ENCODE measurements at regions not wholly inside any gene's neighbourhood (a gene's known extent, or its start where the extent isn't known, plus 50 kb on each side); places are given as distances from the start of the nearest gene placed in this dataset.

DNA sequence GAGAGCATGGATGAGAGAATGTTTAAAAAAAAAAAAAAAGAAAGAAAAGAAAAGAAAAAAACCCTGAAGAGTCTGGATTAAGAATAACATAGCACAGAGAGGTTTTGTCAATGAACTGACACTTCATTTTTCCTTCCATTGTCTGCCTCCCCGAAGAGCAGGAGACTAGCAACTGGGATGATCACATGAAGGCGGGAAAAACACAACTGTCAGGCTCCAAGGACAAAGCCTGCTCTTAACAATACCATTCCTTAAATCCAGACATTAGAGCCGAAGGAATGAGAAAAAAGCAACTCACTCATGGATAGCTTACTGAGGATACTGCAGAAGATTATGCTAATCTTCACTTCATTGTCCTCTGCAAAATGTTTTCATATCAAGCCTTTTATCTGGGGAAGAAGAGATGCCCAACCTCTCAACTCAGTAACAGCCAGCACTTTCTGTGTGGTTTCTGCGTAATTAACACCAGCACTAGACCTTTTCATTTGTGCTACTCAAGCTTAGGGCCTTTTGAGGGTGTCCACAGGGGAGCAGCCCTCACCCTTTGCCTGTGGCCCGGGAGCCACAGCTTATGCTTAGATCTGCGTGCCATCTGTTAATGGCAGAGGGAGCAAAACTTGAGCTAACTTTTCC is 182.3 kb downstream of the BARHL2 start:
- Histone ChIP-seq H3K27me3 (ENCODE audit: low read depth, low read length) (no peaks in the 10 kb centered on the region), H3K4me3 (ENCODE audit: low read length) (no peak overlapping the region), H3K36me3 (replicated peaks; ENCODE audit: low read depth, low read length) (no peaks in the 10 kb centered on the region), H3K4me1 (ENCODE audit: low read length) (no peaks in the 10 kb centered on the region), H3K9ac (ENCODE audit: low read length) (no peak overlapping the region), H3K27ac (ENCODE audit: low read length) (no peak overlapping the region), H2AFZ (ENCODE audit: low read depth, low read length) (no peak overlapping the region), H3K9me3 (ENCODE audit: insufficient read depth, low read length) (no peaks in the 10 kb centered on the region), H4K20me1 (ENCODE audit: insufficient read depth, low read length) (no peaks in the 10 kb centered on the region), H3K4me2 (ENCODE audit: low read length) (no peak overlapping the region), H3K79me2 (ENCODE audit: low read length) (no peaks in the 10 kb centered on the region)
- TF ChIP-seq, protein P1, sequence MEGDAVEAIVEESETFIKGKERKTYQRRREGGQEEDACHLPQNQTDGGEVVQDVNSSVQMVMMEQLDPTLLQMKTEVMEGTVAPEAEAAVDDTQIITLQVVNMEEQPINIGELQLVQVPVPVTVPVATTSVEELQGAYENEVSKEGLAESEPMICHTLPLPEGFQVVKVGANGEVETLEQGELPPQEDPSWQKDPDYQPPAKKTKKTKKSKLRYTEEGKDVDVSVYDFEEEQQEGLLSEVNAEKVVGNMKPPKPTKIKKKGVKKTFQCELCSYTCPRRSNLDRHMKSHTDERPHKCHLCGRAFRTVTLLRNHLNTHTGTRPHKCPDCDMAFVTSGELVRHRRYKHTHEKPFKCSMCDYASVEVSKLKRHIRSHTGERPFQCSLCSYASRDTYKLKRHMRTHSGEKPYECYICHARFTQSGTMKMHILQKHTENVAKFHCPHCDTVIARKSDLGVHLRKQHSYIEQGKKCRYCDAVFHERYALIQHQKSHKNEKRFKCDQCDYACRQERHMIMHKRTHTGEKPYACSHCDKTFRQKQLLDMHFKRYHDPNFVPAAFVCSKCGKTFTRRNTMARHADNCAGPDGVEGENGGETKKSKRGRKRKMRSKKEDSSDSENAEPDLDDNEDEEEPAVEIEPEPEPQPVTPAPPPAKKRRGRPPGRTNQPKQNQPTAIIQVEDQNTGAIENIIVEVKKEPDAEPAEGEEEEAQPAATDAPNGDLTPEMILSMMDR (IDR thresholded peaks at IDR 0.05; ENCODE audit: low read depth, low read length): no peak
- TF ChIP-seq EZH2phosphoT487 (IDR thresholded peaks at IDR 0.05; ENCODE audit: low read depth): no peak

DNA sequence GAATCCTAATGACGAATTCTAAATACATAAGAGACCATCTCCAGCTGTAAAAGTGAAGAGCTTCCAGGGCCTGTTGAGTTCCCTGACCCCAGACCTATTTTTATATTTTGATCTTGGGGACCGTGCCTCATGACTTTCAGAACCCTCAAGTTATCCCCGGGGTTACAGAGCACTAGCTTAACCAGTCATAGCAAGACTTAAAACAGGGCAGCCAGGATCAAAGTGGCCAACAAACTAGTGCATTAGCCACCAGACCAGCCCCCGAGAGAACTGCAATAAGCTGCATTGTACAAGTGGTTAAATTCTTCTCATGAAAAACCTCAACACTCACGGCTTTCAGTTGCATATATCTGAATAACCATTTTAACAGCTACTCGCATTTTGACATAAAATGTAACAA is 183.0 kb downstream of the BARHL2 start:
- H3K4me2 ChIP-seq (ENCODE audit: low read length): no peak overlapping the region
- no peaks in the 10 kb centered on the region for H3K4me1 ChIP-seq (ENCODE audit: low read length)
- H3K79me2 ChIP-seq (ENCODE audit: low read length): no peaks in the 10 kb centered on the region
- H3K9me3 ChIP-seq (ENCODE audit: insufficient read depth, low read length): no peaks in the 10 kb centered on the region
- H3K27ac ChIP-seq (ENCODE audit: low read length): no peak overlapping the region
- H2AFZ ChIP-seq (ENCODE audit: low read depth, low read length): no peak overlapping the region
- no peak overlapping the region for H3K9ac ChIP-seq (ENCODE audit: low read length)
- H3K4me3 ChIP-seq (ENCODE audit: low read length): no peak overlapping the region
- no peaks in the 10 kb centered on the region for H4K20me1 ChIP-seq (ENCODE audit: insufficient read depth, low read length)
- H3K36me3 ChIP-seq (replicated peaks; ENCODE audit: low read depth, low read length): no peaks in the 10 kb centered on the region
- TF ChIP-seq, protein P1 (IDR thresholded peaks at IDR 0.05; ENCODE audit: low read depth, low read length): no peak
- no peak for TF ChIP-seq EZH2phosphoT487 (IDR thresholded peaks at IDR 0.05; ENCODE audit: low read depth)
- H3K27me3 ChIP-seq (ENCODE audit: low read depth, low read length): no peaks in the 10 kb centered on the region

DNA sequence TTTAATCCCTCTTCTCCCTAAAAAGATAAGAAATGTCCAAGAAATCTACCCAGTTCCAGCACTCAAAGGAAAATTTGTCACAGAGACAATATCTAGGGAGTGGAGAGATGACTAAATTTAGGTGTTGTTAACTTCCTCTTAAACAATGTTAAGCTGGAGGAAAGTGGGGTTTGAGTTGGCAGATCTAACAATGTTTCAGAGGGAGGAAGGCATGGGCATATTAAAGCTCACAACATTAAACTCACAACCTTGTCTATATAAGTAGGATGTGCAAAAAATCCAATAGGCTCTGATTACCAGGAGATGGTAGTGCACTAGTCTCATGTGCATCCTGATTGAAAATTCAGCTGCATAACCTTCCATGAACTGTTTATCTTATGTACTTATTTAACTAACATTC is 190.1 kb downstream of the BARHL2 start:
- TF ChIP-seq EZH2phosphoT487 (IDR thresholded peaks at IDR 0.05; ENCODE audit: low read depth): no peak
- TF ChIP-seq, protein P1 (IDR thresholded peaks at IDR 0.05; ENCODE audit: low read depth, low read length): no peak
- no peak overlapping the region for H3K9ac ChIP-seq (ENCODE audit: low read length)
- H4K20me1 ChIP-seq (ENCODE audit: insufficient read depth, low read length): no peaks in the 10 kb centered on the region
- H3K4me1 ChIP-seq (ENCODE audit: low read length): no peaks in the 10 kb centered on the region
- no peak overlapping the region for H3K4me2 ChIP-seq (ENCODE audit: low read length)
- H3K4me3 ChIP-seq (ENCODE audit: low read length): no peak overlapping the region
- H3K79me2 ChIP-seq (ENCODE audit: low read length): no peaks in the 10 kb centered on the region
- H3K27ac ChIP-seq (ENCODE audit: low read length): no peak overlapping the region
- no peaks in the 10 kb centered on the region for H3K27me3 ChIP-seq (ENCODE audit: low read depth, low read length)
- no peaks in the 10 kb centered on the region for H3K9me3 ChIP-seq (ENCODE audit: insufficient read depth, low read length)
- no peaks in the 10 kb centered on the region for H3K36me3 ChIP-seq (replicated peaks; ENCODE audit: low read depth, low read length)
- no peak overlapping the region for H2AFZ ChIP-seq (ENCODE audit: low read depth, low read length)

DNA sequence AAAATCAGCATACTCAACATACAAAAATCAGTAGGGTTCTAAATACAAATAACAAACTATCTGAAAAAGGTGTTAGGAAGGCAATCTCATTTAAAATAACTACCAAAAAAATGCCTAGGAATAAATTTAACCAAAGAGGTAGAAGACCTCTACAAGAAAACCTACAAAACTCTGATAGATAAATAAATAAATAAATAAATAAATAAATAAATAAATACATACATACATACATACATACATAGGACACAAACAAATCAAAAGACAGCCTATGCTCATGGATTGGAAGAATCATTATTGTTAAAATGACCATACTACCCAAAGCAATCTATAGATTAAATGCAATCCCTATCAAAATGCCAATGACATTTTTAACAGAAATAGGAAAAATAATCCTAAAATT is 194.7 kb downstream of the BARHL2 start:
- Histone ChIP-seq H3K4me3 (ENCODE audit: low read length) (no peak overlapping the region), H3K9ac (ENCODE audit: low read length) (no peak overlapping the region), H3K27ac (ENCODE audit: low read length) (no peak overlapping the region), H2AFZ (ENCODE audit: low read depth, low read length) (no peak overlapping the region), H3K27me3 (ENCODE audit: low read depth, low read length) (no peaks in the 10 kb centered on the region), H4K20me1 (ENCODE audit: insufficient read depth, low read length) (no peaks in the 10 kb centered on the region), H3K4me1 (ENCODE audit: low read length) (no peaks in the 10 kb centered on the region), H3K4me2 (ENCODE audit: low read length) (no peak overlapping the region), H3K79me2 (ENCODE audit: low read length) (no peaks in the 10 kb centered on the region), H3K36me3 (replicated peaks; ENCODE audit: low read depth, low read length) (no peaks in the 10 kb centered on the region), H3K9me3 (ENCODE audit: insufficient read depth, low read length) (no peaks in the 10 kb centered on the region)
- no peak for TF ChIP-seq EZH2phosphoT487 (IDR thresholded peaks at IDR 0.05; ENCODE audit: low read depth)
- TF ChIP-seq, protein P1 (IDR thresholded peaks at IDR 0.05; ENCODE audit: low read depth, low read length): no peak

Measured in OCI-LY3 (cell line).